B cell (primary cell): ENCODE measurements at regions not wholly inside any gene's neighbourhood (a gene's known extent, or its start where the extent isn't known, plus 50 kb on each side); places are given as distances from the start of the nearest gene placed in this dataset.

Source experiments
- ATAC-seq: fragments of 200-7000 bp; cut with Tn5 transposase; one replicate; pipeline ENCODE4 v1.10.0; 2021; ENCODE audit warnings: low read depth, mild to moderate bottlenecking, moderate number of reproducible peaks, moderate library complexity
- CTCF ChIA-PET: fragments of 350-600 bp; sonication (Branson Sonifier 250); formaldehyde crosslinking; loops from one replicate; lab custom pipeline; 2021; ENCODE audit warnings: antibody characterized with exemption, inconsistent platforms; lab: Charles Lee
- POLR2A ChIA-PET: fragments of 350-600 bp; sonication (Branson Sonifier 250); formaldehyde crosslinking; loops from one replicate; lab custom pipeline; 2021; ENCODE audit warnings: antibody characterized with exemption; lab: Charles Lee
- DNase-seq: peaks from one replicate; pipeline ENCODE4 v3.0.0; 2013
- H2AFZ ChIP-seq: 2 replicates; pipeline ENCODE4 v1.6.1; 2012; ENCODE audit warnings: mild to moderate bottlenecking, low read depth, low read length; ENCODE audit not compliant: insufficient read depth, poor library complexity, severe bottlenecking
- H3K27ac ChIP-seq, 2 donors: 1 replicate in 1 of 2; 2 replicates in 1 of 2; pipeline ENCODE4 v1.5.1; 2012 to 2013; ENCODE audit warnings: low read length in 2 of 2, mild to moderate bottlenecking in 2 of 2, moderate library complexity in 1 of 2
- H3K27me3 ChIP-seq, 4 experiments: fragments of 200-600 bp in 1 of 4; sonication (generic) in 1 of 4; replicated peaks in 1 of 4; 1 replicate in 2 of 4; 2 replicates in 2 of 4; pipeline versions ENCODE4 v1.6.1 to v1.7.0; 2013 to 2016; ENCODE audit warnings: low read length in 3 of 4, mild to moderate bottlenecking in 2 of 4, mixed read lengths in 1 of 4, moderate library complexity in 1 of 4; ENCODE audit not compliant: insufficient read depth in 4 of 4, control insufficient read depth in 3 of 4; ENCODE audit errors: control extremely low read depth in 1 of 4
- H3K36me3 ChIP-seq, 2 experiments: replicated peaks in 1 of 2; 1 replicate in 1 of 2; 2 replicates in 1 of 2; pipeline versions ENCODE4 v1.6.1 to v1.7.1; 2013; ENCODE audit warnings: low read length in 1 of 2; ENCODE audit not compliant: insufficient read depth in 2 of 2, control insufficient read depth in 1 of 2; ENCODE audit errors: control extremely low read depth in 1 of 2, extremely low read depth in 1 of 2
- H3K4me1 ChIP-seq, 2 donors: fragments of 200-600 bp in 1 of 2; sonication (generic) in 1 of 2; 1 replicate in 1 of 2; 2 replicates in 1 of 2; pipeline versions ENCODE4 v1.5.1 to v1.6.1; 2013 to 2017; ENCODE audit warnings: low read length in 2 of 2; ENCODE audit not compliant: control insufficient read depth in 2 of 2, insufficient read depth in 2 of 2
- H3K4me2 ChIP-seq: replicated peaks from 2 replicates; pipeline ENCODE3; 2012; ENCODE audit warnings: mild to moderate bottlenecking, low read depth, low read length; ENCODE audit not compliant: poor library complexity, severe bottlenecking
- H3K4me3 ChIP-seq, 5 experiments: fragments of 200-600 bp in 1 of 5; sonication (generic) in 1 of 5; 1 replicate in 3 of 5; 2 replicates in 2 of 5; pipeline versions ENCODE4 v1.5.1 to v1.7.0; 2011 to 2016; ENCODE audit warnings: low read length in 4 of 5, mild to moderate bottlenecking in 4 of 5, low read depth in 2 of 5, control low read depth in 1 of 5, moderate library complexity in 1 of 5; ENCODE audit not compliant: insufficient read depth in 1 of 5; ENCODE audit errors: control extremely low read depth in 1 of 5, extremely low read depth in 1 of 5
- H3K79me2 ChIP-seq: fragments of 200-600 bp; sonication (generic); one replicate; pipeline ENCODE4 v1.6.0; 2016; ENCODE audit warnings: low read length; ENCODE audit not compliant: control insufficient read depth, insufficient read depth
- H3K9ac ChIP-seq: fragments of 200-600 bp; sonication (generic); 2 replicates; pipeline ENCODE4 v1.6.1; 2017; ENCODE audit warnings: mild to moderate bottlenecking, low read length, moderate library complexity
- H3K9me3 ChIP-seq, 3 donors: one replicate each; pipeline versions ENCODE4 v1.6.1 to v1.7.1; 2013; ENCODE audit warnings: low read length in 2 of 3; ENCODE audit not compliant: control insufficient read depth in 2 of 3, insufficient read depth in 1 of 3; ENCODE audit errors: control extremely low read depth in 1 of 3
- H4K20me1 ChIP-seq: 2 replicates; pipeline ENCODE4 v1.6.0; 2012; ENCODE audit warnings: mild to moderate bottlenecking, low read length; ENCODE audit not compliant: insufficient read depth, control insufficient read depth, poor library complexity, severe bottlenecking
- H3K27ac Mint-ChIP-seq: one replicate; pipeline ENCODE4 v1.8.0; 2021; ENCODE audit warnings: mixed read lengths
- H3K27me3 Mint-ChIP-seq: one replicate; pipeline ENCODE4 v1.8.0; 2021; ENCODE audit warnings: mixed read lengths
- H3K4me1 Mint-ChIP-seq: one replicate; pipeline ENCODE4 v1.8.0; 2021; ENCODE audit warnings: mixed read lengths
- H3K4me3 Mint-ChIP-seq: one replicate; pipeline ENCODE4 v1.8.0; 2021; ENCODE audit warnings: mixed read lengths
- H3K9me3 Mint-ChIP-seq: one replicate; pipeline ENCODE4 v1.8.0; 2022; ENCODE audit warnings: mixed read lengths; ENCODE audit not compliant: insufficient read depth
- EZH2 ChIP-seq: IDR thresholded peaks from 2 replicates; pipeline ENCODE4 v1.6.1; 2012; ENCODE audit warnings: borderline replicate concordance, low read depth, mild to moderate bottlenecking, moderate library complexity, low read length; ENCODE audit not compliant: insufficient read depth, poor library complexity, severe bottlenecking
- WGBS: methylation state at CpG from one replicate; pipeline ENCODE4 v1.1.5; 2013; ENCODE audit warnings: missing lambda C conversion rate; ENCODE audit not compliant: insufficient coverage; 5-methylcytosine and 5-hydroxymethylcytosine counted together
- intact Hi-C: fragments of 100-400 bp; cut with micrococcal nuclease; formaldehyde crosslinking; loops from one replicate; pipeline ENCODE4 v1.10.0; 2022
- TF ChIP-seq, protein P1 (sequence below): fragments of 200-600 bp; IDR thresholded peaks from one replicate; pipeline ENCODE4 v1.8.0; 2022; ENCODE audit warnings: antibody characterized with exemption, mild to moderate bottlenecking

DNA sequence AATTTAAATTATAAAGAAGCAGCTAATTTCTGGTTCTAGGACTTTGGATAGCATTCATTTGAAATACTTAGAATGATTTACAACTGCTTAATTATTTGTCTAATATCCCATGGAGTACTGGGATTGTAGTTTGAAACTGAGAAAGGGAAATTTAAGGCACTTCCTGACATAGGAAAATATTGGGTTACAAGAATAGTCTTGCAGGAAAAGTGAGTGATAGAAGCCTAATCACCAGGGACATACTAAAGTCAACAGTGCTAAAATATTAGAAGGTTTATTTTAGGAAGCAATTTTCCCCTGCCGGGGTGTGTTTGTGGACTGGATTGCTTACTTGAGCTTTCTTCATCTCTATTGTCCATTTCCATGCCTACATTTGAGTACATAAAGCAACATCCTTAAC lies 661.6 kb downstream of the ADGRL2 start:
- POLR2A ChIA-PET: no interaction called here
- no peak overlapping the region for H3K4me3 Mint-ChIP-seq
- CTCF ChIA-PET: no interaction called here
- WGBS: no CpG with 5 or more reads among the region's 1 CpG
- no peak for ATAC-seq
- H3K4me1 ChIP-seq: no peaks in the 10 kb centered on the region
- H3K36me3 ChIP-seq: no peaks in the 10 kb centered on the region
- no peaks in the 10 kb centered on the region for H3K79me2 ChIP-seq
- H3K4me1 Mint-ChIP-seq: peaks cover 2% of the 10 kb centered on the region
- H3K4me2 ChIP-seq: no peak overlapping the region
- no peak overlapping the region for H3K9ac ChIP-seq
- H4K20me1 ChIP-seq: no peaks in the 10 kb centered on the region
- H3K27me3 Mint-ChIP-seq: no peaks in the 10 kb centered on the region
- H3K4me3 ChIP-seq: no peak overlapping the region
- H3K27me3 ChIP-seq: no peaks in the 10 kb centered on the region
- peaks cover 0 to 1% (median 0%) of the 10 kb centered on the region in 3 donors for H3K9me3 ChIP-seq
- H2AFZ ChIP-seq: no peak overlapping the region
- no peaks in the 10 kb centered on the region for H3K9me3 Mint-ChIP-seq
- no peak for TF ChIP-seq EZH2
- TF ChIP-seq, protein P1, sequence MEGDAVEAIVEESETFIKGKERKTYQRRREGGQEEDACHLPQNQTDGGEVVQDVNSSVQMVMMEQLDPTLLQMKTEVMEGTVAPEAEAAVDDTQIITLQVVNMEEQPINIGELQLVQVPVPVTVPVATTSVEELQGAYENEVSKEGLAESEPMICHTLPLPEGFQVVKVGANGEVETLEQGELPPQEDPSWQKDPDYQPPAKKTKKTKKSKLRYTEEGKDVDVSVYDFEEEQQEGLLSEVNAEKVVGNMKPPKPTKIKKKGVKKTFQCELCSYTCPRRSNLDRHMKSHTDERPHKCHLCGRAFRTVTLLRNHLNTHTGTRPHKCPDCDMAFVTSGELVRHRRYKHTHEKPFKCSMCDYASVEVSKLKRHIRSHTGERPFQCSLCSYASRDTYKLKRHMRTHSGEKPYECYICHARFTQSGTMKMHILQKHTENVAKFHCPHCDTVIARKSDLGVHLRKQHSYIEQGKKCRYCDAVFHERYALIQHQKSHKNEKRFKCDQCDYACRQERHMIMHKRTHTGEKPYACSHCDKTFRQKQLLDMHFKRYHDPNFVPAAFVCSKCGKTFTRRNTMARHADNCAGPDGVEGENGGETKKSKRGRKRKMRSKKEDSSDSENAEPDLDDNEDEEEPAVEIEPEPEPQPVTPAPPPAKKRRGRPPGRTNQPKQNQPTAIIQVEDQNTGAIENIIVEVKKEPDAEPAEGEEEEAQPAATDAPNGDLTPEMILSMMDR: no peak
- H3K27ac Mint-ChIP-seq: no peak overlapping the region
- H3K27ac ChIP-seq: no peak overlapping the region
- intact Hi-C loops: no loop called here
- no peak for DNase-seq

DNA sequence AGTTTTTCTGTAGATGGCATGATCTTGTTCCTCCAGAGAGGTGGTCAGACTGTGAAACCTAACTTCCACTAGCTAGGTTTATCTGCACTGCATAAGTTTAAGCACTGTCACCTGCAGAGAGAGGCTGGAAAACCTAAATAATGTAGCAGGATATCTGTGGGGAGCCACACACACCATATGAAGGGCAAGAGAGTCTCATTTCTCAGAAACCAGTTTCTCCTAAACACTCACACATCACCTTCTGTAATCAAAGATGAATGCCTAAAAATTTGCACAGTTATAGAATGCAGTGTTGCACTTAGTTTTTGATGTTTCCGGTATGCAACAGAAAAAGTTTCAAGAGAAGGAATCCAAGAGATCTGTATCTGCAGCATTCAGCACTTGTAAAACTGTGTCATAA lies 654.6 kb downstream of the ADGRL2 start:
- H3K27ac ChIP-seq: no peak overlapping the region
- peaks cover 5% of the 10 kb centered on the region for H3K9me3 Mint-ChIP-seq
- H4K20me1 ChIP-seq: no peaks in the 10 kb centered on the region
- no peak for DNase-seq
- H3K27ac Mint-ChIP-seq: no peak overlapping the region
- H3K79me2 ChIP-seq: no peaks in the 10 kb centered on the region
- no peak for TF ChIP-seq EZH2
- TF ChIP-seq, protein P1: no peak
- ChIA-PET POLR2A (no interaction called here), CTCF (no interaction called here)
- H3K36me3 ChIP-seq: no peaks in the 10 kb centered on the region
- WGBS: no CpG with 5 or more reads among the region's 1 CpG
- no peak overlapping the region for H3K4me2 ChIP-seq
- no peak for ATAC-seq
- H3K27me3 Mint-ChIP-seq: no peaks in the 10 kb centered on the region
- no peak overlapping the region for H3K9ac ChIP-seq
- H3K9me3 ChIP-seq: peaks cover 2 to 5% (median 4%) of the 10 kb centered on the region in 3 donors
- no peaks in the 10 kb centered on the region for H3K4me1 ChIP-seq
- H3K27me3 ChIP-seq: no peaks in the 10 kb centered on the region
- H3K4me3 ChIP-seq: no peak overlapping the region
- H3K4me1 Mint-ChIP-seq: no peaks in the 10 kb centered on the region
- intact Hi-C loops: no loop called here
- H3K4me3 Mint-ChIP-seq: no peak overlapping the region
- H2AFZ ChIP-seq: no peak overlapping the region
